Motor neuron (in vitro differentiated cells): ENCODE measurements at regions not wholly inside any gene's neighbourhood (a gene's known extent, or its start where the extent isn't known, plus 50 kb on each side); places are given as distances from the start of the nearest gene placed in this dataset.

ENCODE experiments used
- ATAC-seq, 8 experiments: fragments of 200-7000 bp; cut with Tn5 transposase; replicated peaks in 6 of 8; 2 replicates each; pipeline ENCODE4 v1.8.0; 2021; ENCODE audit warnings: mild to moderate bottlenecking in 8 of 8, moderate library complexity in 8 of 8
- H3K27ac ChIP-seq, 2 donors: fragments of 250-450 bp; sonication (Bioruptor Pico); 2 replicates each; pipeline ENCODE4 v1.9.0; 2021; ENCODE audit warnings: antibody characterized with exemption in 2 of 2, mild to moderate bottlenecking in 2 of 2, moderate library complexity in 1 of 2
- H3K4me1 ChIP-seq, 2 donors: fragments of 250-450 bp; sonication (Bioruptor Pico); replicated peaks in 1 of 2; 2 replicates each; pipeline ENCODE4 v1.6.1; 2021; ENCODE audit warnings: antibody characterized with exemption in 2 of 2, mild to moderate bottlenecking in 2 of 2, moderate library complexity in 1 of 2
- H3K4me3 ChIP-seq, 5 donors: fragments of 250-450 bp; sonication (Bioruptor Pico); 2 replicates each; pipeline ENCODE4 v1.9.0; 2021; ENCODE audit warnings: antibody characterized with exemption in 5 of 5, mild to moderate bottlenecking in 5 of 5, moderate library complexity in 4 of 5
- WGBS, 10 experiments: fragments of 450-650 bp; shearing (Covaris generic); methylation state at CpG; one replicate each; pipeline ENCODE4 v1.0.0; 2022; 5-methylcytosine and 5-hydroxymethylcytosine counted together
- in situ Hi-C, 9 experiments: fragments of 400-800 bp; cut with MboI; loops; one replicate each; pipeline ENCODE4 v1.15.0; 2021; ENCODE audit warnings: low sequenced_read_pairs in 9 of 9, low pct_unique_long_range_greater_than_20kb in 2 of 9; ENCODE audit not compliant: unreplicated experiment in 9 of 9

DNA sequence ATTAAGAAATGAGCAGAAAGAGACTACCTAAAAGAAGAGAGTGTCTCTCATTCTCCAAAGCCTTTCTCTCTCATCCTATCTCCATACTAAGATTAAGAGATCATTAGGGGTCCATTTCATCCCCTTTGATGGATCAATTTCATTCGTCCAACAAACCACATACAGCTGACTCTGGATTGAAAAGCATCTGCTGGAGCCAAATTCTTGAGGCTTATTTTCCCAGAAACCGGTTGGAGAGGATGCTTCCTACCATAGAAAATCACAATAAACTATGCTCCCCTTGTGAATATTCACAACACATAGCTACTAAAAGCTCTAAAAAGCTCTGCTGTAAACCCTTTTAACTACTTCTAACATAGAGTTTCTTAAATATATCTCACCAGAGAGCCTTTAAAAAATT is 755.0 kb upstream of the ZNF608 start:
- in situ Hi-C loops = no loop called here
- Histone ChIP-seq H3K4me1 (peaks cover 8 to 19% of the 10 kb centered on the region in 2 donors), H3K27ac (no peak overlapping the region), H3K4me3 (no peak overlapping the region)
- ATAC-seq = no peak
- 17 to 100% (median 86%) methylated on average over 1 to 2 of the region's 2 CpGs; no CpG with 5 or more reads in 1 of the 10 experiments for WGBS, 10 experiments

DNA sequence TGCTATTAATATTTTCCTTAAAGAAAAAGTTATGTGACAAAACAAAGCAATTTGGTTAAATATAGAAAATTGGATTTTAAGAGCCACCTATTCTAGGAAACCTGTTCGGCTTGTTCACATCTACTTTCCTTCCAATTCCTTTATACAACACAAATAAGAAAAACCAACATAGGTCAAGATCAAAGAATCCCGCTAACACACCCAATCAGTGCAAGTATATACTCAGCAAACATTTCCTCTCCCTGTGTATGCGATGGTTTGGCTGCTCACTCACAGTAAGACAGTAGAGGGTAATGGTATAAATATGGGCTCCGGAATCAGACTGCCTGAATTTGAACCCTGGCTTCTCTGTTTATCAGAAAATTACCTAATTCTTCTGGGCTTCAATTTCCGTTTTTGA is 757.5 kb upstream of the ZNF608 start:
- 85 to 100% (median 93%) methylated on average over 1 to 5 of the region's 5 CpGs for WGBS, 10 experiments
- Histone ChIP-seq H3K27ac (no peak overlapping the region), H3K4me1 (peaks cover 8 to 19% of the 10 kb centered on the region in 2 donors), H3K4me3 (no peak overlapping the region)
- in situ Hi-C loops = no loop called here
- ATAC-seq = no peak

DNA sequence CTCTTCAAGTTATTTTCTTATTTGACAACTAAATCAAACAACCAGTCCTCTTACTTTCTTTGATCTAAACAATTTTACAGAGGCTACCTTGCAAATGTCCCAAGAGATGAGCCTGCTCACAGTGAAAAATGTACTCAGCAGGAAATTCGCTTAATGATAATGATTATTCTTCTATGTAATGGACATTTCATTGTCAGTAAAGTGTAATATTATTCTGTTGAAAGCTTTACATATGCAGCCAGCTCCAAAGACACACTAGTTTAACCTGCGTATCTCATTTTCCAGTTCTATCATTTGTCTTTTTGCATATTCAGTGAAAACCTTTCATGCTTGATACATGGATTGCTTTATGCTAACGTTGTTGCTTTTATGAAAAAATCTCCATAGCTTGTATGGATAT is 758.7 kb upstream of the ZNF608 start:
- in situ Hi-C loops = no loop called here
- no peak overlapping the region for H3K27ac ChIP-seq
- ATAC-seq = peak in 4 of 8 experiments; percentile 12 to 83 (median 50)
- H3K4me3 ChIP-seq = no peak overlapping the region
- 0 to 96% (median 82%) methylated on average over 1 to 3 of the region's 3 CpGs for WGBS, 10 experiments
- H3K4me1 ChIP-seq = peaks cover 1 to 9% of the 10 kb centered on the region in 2 donors

DNA sequence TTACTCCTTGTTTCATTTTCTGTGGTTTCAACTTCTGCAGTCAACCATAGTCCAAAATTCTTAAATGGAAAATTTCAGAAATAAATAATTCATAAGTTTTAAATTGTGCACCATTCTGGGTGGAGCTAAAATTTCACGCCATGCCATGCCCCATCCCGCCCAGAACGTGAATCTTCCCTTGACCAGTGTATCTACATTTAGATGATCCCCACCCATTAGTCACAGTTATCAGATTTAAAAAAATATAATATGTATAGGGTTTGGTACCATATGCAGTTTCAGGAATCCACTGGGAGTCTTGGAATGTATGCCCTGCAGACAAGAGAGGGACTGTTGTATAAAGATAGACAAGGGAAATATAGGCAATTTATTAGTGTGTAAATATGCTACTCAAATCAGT is 759.7 kb upstream of the ZNF608 start:
- in situ Hi-C loops = no loop called here
- Histone ChIP-seq H3K27ac (no peak overlapping the region), H3K4me1 (peaks cover 0 to 5% of the 10 kb centered on the region in 2 donors), H3K4me3 (no peak overlapping the region)
- 0 to 100% (median 88%) methylated on average over 1 to 3 of the region's 3 CpGs; no CpG with 5 or more reads in 5 of the 10 experiments for WGBS, 10 experiments
- ATAC-seq = peak in 3 of 8 experiments; percentile 72 to 93 (median 85)

DNA sequence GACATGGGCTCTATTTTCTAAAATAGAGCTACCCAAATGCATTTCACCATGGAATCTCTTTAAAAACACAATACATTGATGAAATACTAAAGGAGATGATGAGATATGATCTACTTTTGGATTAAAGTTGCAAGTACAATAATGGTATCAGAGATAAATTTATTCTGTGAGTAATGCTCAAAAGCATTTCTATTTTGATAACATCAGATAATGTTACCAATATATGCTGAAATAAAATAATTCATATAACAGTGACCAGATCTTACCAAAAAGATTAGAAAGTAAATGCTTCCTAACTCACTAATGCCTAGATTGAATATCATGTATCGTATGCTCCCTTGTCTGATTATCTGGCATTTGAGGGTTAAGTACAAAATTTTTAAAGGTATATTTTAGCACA is 761.8 kb upstream of the ZNF608 start:
- ATAC-seq = no peak
- WGBS, 10 experiments = 92 to 100% (median 100%) methylated on average over 1 of the region's 1 CpG; no CpG with 5 or more reads in 1 of the 10 experiments
- in situ Hi-C loops = no loop called here
- Histone ChIP-seq H3K27ac (no peak overlapping the region), H3K4me1 (peaks cover 0 to 5% of the 10 kb centered on the region in 2 donors), H3K4me3 (no peak overlapping the region)

DNA sequence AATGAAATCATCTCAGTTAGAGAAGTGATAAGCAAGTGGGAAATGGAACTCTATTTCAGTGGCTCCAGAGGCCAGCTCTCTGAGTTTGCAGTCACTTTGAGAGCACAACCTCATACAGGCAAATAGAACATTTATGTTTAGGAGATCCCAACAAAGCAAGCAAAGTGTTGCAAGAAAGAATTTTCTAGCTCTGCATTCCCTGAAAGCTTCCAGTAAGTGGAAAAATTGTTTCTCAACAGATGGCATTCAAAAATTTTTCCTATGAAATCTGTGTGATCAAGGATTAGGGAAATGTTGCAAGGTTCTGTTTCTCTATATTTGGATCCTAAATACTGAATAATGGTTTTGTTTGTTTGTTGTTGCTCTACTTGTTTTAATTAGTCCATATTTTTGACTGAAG is 764.2 kb upstream of the ZNF608 start:
- Histone ChIP-seq H3K4me1 (peaks cover 0 to 5% of the 10 kb centered on the region in 2 donors), H3K27ac (no peak overlapping the region), H3K4me3 (no peak overlapping the region)
- ATAC-seq = no peak
- in situ Hi-C loops = no loop called here

DNA sequence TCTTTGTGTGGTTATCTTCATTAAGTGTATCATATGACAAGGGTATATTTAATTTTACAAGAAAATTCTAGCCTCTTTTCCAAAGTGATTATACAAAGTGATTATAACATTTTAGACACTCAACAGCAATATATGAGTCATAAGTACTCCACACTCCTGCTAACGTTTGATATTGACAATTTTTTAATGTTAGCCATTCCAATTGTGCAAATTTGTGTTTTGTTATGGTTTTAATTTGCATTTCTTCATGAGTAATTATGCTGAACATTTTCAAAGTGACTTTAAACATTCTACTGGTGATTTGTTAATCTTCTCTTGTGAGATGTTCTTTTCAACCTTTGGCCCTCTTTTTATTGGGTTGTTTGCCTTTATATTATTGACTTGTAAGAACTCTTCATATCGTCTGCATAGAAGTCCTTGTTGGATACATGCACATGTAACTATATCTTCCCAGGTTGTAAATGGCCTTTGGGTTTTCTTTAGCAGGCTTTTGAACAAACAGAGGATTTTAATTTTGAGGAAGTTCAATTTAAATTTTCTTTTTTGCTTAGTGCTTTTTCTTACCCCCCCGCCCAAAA is 771.6 kb upstream of the ZNF608 start:
- in situ Hi-C loops = no loop called here
- peak in 3 of 8 experiments; percentile 18 to 78 (median 65) for ATAC-seq
- H3K27ac ChIP-seq = no peak overlapping the region
- H3K4me1 ChIP-seq = peaks cover 0 to 5% of the 10 kb centered on the region in 2 donors
- WGBS, 10 experiments = 5 to 93% (median 61%) methylated on average over 2 to 3 of the region's 3 CpGs
- no peak overlapping the region for H3K4me3 ChIP-seq

DNA sequence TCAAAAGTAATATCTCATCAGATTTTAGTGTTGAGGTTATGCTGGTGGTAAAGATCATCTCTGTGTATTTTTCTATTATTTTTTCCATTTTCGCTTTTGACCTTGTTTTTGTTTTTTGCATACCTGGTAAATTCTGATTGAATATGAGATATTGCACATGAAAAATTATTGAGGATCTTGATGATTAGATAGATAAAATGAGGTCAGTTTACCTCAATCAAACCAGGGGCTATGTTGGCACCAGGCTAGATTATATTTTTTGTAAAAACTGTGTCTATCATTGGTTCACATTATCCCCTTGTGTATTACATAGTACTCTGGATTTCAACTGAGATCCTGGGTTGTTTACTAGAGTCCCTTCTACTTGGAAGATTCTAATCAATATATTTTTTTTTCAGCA is 774.9 kb upstream of the ZNF608 start:
- ATAC-seq = no peak
- in situ Hi-C loops = no loop called here
- 0 to 100% (median 75%) methylated on average over 1 of the region's 1 CpG; no CpG with 5 or more reads in 2 of the 10 experiments for whole genome bisulfite sequencing, 10 experiments
- H3K4me1 ChIP-seq = no peaks in the 10 kb centered on the region
- no peak overlapping the region for H3K4me3 ChIP-seq
- H3K27ac ChIP-seq = no peak overlapping the region

DNA sequence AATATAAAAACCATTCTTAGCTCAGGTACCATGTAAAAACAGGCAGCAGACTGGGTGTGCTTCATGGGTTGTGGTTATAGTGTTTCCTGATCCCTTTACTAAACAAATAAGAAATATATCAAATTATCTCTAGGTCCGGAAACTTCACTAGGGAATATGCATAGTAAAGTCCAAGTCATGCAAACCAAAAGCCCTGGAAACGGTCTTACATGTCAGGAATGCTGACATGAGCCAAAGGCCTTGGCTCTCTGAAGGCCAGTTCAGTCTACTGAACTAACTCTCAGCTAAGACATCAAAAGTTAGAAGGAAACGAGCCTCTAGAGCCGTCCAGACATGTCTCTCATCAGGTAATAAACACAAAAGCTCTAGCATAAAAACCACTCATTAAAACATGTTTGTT is 778.9 kb upstream of the ZNF608 start:
- no peak overlapping the region for H3K27ac ChIP-seq
- peak in 2 of 8 experiments; percentile 36 to 56 for ATAC-seq
- no peaks in the 10 kb centered on the region for H3K4me1 ChIP-seq
- no peak overlapping the region for H3K4me3 ChIP-seq
- in situ Hi-C loops = no loop called here
- WGBS, 10 experiments = 16 to 88% (median 67%) methylated on average over 2 to 4 of the region's 4 CpGs; no CpG with 5 or more reads in 1 of the 10 experiments

DNA sequence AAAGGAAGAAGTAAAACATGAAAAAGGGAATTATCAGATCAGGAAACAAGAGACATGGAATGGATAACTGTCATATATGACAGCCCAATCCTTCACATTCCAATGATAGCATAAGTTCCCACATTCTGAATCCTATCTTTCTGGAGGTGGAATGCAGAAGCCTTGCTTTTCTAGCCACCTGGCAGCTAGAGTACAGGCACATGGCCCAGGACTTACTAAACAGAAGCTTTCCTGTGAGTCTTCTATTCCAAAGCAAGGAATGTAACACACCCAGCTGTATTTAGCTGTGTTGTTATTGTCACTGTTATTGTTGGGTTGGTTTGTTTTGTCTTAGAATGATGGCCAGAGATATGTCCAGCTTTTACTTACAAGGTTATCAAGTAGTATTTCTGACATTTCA is 780.5 kb upstream of the ZNF608 start:
- no peak overlapping the region for H3K27ac ChIP-seq
- in situ Hi-C loops = no loop called here
- no peak overlapping the region for H3K4me3 ChIP-seq
- peak in 2 of 8 experiments; percentile 26 to 67 for ATAC-seq
- H3K4me1 ChIP-seq = no peaks in the 10 kb centered on the region

DNA sequence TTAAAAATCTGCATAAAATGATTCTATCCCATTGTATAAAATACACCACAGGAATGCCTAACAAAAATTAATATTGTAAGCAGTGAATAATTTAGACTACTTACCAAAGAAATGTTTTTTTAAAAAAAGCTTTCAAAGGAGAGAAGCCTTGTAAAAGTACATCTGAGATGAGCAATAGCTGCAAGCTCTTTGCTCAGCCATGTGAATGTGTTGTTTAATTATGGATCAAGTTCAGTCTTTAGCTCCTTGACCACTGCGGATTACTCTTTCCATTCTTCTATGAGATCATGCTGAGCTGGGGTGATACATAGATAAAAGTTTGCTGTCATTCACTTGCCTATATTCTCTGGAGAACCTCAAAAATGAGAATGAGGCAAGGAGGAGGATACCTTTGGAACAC is 782.4 kb upstream of the ZNF608 start:
- no peak for ATAC-seq
- H3K27ac ChIP-seq = no peak overlapping the region
- in situ Hi-C loops = no loop called here
- H3K4me3 ChIP-seq = no peak overlapping the region
- no peaks in the 10 kb centered on the region for H3K4me1 ChIP-seq
- 78 to 100% (median 87%) methylated on average over 1 of the region's 1 CpG; no CpG with 5 or more reads in 2 of the 10 experiments for WGBS, 10 experiments

DNA sequence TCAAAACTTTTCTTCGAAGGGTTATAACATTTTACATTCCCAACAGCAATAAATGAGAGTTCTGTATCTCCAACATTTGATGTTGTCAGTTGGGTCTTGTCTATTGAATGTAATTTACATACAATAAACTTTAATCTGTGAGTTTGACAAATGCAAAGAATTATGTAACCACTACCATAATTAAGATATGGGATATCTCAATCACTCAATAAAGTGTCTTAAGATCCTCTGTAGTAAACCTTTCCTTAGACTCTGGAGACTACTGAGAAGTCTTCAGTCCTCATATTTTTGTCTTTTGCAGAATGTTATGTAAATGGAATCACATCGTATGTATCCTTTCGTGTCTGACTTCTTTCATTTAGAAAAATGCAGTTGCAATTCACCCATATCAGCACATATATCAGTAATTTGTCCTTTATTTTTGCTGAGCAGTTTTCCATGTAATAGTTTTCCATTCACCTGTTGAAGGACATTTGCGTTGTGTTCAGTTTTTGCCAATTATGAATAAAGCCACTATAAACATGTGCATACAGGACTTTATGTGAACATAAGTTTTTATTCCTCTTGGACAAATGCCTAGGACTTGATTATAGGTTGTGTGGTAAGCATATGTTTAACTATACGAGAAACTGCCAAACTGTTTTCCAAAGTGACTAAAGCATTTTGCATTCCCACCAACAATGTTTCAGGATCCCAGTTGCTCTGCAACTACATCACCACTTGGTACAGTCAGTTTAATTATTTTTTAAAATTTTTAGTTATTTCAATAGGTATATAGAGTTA is 784.6 kb upstream of the ZNF608 start:
- peak in 1 of 8 experiments; percentile 24 for ATAC-seq
- H3K4me3 ChIP-seq = no peak overlapping the region
- no peak overlapping the region for H3K27ac ChIP-seq
- WGBS, 10 experiments = 43 to 100% (median 90%) methylated on average over 2 to 5 of the region's 5 CpGs; no CpG with 5 or more reads in 1 of the 10 experiments
- in situ Hi-C loops = no loop called here
- no peaks in the 10 kb centered on the region for H3K4me1 ChIP-seq

DNA sequence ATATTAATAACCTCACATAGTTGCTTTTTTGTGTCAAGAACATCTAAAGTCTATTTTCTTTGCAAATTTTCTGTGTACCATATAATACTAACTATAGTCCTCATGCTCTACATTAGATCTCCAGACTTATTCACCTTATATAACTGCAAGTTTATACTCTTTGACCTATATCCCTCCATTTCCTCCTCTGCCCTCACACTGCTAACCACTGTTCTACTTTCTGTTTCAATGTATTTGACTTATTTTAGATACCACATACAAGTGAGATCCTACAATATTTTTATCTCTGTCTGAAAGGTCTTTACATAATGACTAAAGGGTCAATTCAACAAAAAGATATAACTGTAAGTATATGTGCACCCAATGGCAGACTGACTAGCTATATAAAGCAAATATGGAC is 789.7 kb upstream of the ZNF608 start:
- no peak for ATAC-seq
- no peak overlapping the region for H3K4me3 ChIP-seq
- no peaks in the 10 kb centered on the region for H3K4me1 ChIP-seq
- H3K27ac ChIP-seq = no peak overlapping the region
- in situ Hi-C loops = no loop called here

DNA sequence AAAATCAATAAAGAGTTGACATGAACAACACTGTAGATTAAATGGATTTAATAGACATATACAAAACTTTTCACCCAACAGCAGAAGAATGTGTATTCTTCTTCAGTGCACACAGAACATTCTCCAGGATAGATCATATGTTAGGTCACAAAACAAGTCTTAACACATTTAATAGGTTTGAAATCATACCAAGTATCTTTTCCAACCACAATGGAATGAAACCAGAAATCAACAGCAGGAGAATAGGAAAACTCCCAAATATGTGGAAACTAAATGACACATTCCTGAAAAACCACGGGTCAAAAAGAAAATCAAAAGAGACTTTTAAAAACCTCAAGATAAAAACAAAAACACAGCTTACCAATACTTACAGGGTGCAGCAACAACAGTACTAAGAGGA is 790.1 kb upstream of the ZNF608 start:
- WGBS, 10 experiments = 0 to 100% (median 55%) methylated on average over 1 of the region's 1 CpG; no CpG with 5 or more reads in 2 of the 10 experiments
- in situ Hi-C loops = no loop called here
- Histone ChIP-seq H3K4me3 (no peak overlapping the region), H3K27ac (no peak overlapping the region), H3K4me1 (no peaks in the 10 kb centered on the region)
- ATAC-seq = no peak
